HPDE6-E6E7 (cell line): ENCODE measurements at regions not wholly inside any gene's neighbourhood (a gene's known extent, or its start where the extent isn't known, plus 50 kb on each side); places are given as distances from the start of the nearest gene placed in this dataset.
"Not testable (repeated sequence)": the region's sequence is repeated elsewhere in the genome, so short reads cannot be mapped to it uniquely, and the experiment has no call there.

Experiments
- DNase-seq: peaks from one replicate; pipeline ENCODE4 v3.0.0; 2011; ENCODE audit warnings: missing footprints; ENCODE audit errors: extremely low spot score

DNA sequence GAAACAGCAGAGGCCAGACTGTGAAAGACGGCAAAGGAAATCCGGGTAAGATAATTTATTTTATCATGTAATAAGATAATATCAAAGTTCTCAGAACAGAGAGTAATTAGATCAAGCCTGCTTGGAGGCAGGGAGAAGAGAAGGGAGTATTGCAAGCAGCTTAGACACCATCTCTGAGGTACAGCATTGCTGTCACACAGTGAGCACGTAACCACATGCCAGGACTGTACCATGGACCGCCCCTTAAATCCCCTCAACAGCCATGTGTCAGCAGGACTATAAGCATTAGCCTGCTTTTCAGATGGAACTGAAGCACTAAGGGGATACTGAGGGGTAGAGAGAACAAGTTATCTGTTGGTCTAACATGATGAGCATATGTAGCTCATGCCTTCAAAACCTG is 141.5 kb downstream of the C6orf118 start:
- DNase-seq = no peak

DNA sequence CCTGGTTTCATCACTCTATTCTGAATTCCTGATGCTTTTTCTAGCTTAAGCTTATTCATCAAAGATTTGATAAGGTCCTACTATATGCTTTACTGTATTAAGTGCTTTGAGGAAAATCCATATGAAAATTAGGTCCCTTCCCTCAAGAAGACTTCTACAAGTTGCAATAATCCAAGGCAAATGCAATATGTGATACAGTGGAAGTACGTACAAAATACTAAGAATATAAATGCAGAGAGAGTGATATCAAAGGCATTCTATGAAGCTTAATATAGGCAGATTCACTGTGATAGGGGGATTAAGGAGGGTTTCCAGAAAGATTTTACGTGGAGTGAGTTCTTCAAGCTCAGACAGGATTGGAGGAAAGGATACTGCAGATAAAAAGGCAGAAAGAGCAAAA is 142.1 kb downstream of the C6orf118 start:
- DNase-seq = no peak

DNA sequence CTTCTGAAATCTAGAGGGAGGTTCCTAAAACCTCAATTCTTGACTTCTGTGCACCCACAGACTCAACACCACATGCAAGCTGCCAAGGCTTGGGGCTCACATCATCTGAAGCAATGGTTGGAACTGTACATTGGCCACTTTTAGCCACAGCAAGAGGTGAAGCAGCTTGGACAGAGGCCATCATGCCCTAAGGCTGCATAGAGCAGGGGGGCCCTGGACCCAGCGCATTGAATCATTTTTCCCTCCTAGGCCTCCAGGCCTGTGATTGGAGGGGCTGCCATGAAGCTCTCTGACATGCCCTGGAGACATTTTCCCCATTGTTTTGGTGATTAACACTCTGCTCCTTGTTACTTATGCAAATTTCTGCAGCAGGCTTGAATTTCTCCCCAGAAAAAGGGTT is 145.9 kb downstream of the C6orf118 start:
- no peak for DNase-seq

DNA sequence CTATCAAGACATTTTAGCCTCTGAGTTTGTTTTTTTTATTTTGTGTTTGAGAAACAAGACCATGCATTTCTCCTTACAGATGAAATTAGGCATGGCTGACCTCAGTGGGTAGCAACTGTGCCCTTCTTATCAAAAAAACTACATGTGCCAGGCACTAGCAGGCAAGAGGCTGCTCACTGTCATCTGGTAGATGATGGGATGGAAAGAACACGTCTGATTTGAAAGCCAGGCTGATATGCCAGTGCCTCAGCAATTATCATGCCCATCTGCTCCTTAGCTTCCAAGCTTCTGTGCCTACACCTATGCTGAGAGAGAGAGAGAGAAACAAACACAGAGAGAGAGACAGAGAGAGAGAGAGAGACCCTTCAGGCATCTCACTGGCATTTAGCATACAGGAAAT is 149.9 kb downstream of the C6orf118 start:
- DNase-seq = no peak

DNA sequence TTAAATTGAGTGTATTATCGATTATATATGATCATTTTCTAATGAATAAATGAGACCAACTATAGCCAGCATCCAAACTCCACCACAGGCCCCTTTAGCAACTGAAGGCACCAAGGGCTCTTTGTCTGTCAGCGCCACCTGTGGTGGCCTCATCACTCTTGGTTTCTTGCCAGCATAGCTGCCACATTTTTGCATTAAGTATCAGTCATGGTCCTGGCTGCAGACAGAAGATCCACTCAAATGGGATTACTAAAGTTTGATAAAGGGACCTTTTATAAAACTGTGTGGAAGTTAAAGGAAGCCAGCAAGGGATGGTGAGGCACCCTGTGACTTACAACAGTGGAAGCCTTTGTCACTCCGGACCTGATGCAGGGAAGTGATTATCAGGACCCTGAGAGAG is 162.9 kb downstream of the C6orf118 start:
- no peak for DNase-seq

DNA sequence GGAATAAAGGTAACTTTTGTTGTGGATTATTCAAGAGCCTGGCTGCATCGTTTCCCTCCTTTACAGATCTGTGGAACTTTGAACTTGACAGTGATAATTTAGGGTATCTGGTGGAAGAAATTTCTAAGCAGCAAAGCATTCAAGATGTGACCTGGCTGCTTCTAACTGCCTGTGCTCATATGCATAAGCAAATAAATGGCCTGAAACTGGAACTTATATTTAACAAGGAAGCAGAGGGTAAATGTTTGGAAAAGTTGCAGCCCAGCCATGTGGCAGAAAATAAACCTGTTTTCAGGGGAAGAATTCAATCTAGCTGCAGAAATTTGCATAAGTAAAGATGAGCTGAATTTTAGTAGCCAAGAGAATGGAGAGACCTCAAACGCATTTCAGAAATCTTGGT is 173.5 kb downstream of the C6orf118 start:
- DNase-seq = no peak

DNA sequence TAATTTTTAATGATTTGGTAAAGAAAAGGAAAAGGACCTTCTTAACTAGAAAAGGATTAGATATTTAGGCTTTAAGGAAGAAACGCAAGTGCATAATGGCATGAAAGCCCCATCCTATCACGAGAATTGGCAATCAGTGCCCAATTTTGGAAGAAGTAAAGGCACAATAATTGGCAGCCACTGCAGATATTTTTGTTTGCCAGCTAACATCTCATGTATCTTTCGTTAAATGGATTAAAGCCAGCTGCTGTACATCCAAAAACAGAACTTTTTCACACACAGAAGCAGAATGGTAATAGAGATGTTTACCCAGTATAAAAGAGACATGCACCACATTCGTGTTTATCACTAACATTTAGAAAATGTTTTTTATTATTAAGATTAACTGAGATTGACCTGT is 180.3 kb downstream of the C6orf118 start:
- no peak for DNase-seq

DNA sequence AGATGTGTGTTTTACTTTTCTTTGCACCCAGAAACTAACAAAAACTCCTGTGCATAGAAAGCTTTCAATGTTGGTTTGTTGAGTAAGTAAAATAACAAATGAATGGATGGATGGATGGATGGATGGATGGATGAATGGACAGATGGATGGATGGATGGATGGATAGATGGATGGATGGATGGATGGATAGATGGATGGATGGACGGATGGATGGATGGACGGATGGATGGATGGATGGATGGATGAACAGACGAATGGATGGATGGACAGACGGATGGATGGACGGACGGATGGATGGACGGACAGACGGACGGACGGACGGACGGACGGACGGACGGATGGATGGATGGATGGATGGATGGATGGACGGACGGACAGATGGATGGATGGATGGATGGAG is 181.7 kb downstream of the C6orf118 start:
- not testable (repeated sequence) for DNase-seq

DNA sequence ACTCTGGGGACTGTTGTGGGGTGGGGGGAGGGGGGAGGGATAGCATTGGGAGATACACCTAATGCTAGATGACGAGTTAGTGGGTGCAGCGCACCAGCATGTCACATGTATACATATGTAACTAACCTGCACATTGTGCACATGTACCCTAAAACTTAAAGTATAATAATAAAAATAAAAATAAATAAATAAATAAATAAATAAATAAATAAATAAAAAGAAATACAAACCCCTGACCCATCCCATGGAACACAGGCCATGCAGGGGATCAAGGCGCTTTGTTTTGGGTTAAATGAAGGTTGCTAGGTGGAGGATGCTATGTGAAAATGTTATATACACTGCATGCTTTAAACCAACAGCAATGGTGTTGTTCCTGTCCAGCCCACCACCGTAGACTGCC is 184.7 kb downstream of the C6orf118 start:
- DNase-seq = not testable (repeated sequence)

DNA sequence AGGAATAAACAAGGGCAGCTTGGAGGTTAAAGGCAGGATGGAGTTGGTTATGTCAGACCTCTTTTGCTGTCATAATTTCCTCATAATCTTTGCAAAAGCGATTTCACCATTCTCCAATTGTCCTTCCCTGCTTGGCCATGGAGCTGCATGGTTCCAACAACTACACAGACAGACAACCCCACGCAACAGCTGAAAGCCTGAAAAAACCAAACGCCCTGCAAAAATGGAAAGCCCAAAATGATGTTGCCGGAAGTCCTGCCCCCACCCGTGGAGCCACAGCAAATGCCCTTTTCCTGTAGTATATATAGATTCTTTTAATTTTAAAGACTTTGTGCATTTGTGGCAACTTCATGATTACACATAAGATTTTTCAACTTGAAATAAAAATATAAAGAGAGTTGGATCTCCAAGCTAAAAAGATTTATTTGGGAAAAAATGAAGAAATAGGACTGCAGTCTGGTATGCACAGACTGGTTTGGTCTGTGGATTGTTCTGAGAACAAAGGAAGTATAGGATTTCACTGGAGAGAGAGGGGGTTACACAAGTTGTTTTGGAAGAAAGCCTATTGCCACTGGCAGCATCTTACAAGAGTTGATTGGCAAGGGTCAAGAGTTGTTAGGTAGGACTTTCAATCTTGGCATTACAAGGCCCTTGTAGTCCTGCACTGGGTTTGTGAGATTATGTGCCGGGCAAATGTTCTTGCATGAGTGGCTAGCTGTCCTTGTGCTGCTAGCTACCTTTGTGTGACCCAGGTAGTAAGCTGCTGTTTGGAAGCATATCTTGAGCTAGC is 190.0 kb downstream of the C6orf118 start:
- no peak for DNase-seq

DNA sequence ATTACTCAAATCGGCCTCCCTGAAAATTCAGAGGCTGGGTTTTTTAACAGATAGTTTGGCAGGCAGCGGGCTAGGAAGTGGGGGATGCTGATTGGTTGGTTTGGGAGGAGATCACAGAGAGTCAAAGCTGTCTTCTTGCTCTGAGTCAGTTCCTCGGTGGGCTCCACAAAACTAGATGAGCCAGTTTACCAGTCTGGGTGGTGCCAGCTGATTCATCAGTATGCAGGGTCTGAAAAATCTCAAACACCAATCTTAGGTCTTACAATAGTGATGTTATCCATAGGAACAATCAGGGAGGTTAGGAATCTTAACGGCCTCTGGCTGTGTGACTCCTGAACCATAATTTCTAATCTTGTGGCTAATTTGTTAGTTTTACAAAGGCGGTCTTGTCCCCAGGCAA is 190.7 kb downstream of the C6orf118 start:
- no peak for DNase-seq

DNA sequence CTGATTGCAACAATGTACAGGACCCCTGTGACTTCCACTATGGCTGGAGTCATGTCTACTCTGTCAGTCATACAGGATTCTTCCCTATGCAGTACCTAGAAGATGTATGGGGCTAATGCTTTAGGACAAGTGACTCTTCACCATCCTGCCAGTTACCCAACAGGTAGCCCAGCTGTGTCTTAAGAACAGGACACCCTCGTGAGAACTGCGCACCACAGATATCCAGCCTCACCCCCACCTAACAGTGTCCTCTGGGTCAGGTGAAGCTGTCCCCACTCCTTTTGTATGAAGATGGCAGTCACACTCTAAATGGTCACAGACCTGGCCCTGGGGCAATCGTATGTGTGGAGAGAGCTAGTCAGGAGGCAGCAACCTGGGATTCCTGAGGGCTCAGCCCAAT is 191.6 kb downstream of the C6orf118 start:
- no peak for DNase-seq

DNA sequence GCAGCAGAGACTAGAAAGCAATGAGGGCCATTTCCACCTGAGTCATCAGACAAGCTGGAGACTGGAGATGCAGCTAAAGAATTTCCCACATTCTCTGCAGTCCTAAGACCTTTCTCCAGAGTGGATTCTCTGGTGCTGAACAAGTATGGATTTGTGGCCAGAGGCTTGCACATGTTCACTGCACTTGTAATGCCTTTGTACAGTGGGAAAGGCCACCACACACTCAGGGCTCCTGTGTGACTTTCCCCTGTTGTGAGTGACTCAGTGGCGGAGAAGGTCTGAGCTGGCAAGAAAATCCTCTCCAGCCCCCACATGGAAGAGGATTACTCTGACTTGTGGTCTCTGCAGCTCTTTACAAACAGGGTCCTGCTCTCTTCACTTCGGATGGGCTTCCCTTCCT is 192.3 kb downstream of the C6orf118 start:
- DNase-seq = no peak

DNA sequence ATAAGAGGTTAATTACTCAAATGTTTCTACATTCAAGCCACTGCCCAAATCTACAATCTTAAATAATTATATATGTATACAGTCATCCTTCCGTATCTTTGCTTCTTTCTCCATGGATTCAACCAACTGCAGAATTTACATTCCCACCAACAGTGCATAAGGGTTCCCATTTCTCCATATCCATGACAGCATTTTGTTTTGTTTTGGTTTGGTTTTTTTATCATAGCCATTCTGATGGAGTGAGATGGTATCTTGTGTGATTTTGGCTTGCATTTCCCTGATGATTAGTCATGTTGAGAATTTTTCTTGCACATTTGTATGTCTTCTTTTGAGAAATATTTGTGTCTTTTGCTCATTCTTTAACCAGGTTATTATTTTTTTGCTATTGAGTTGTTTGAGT is 198.5 kb downstream of the C6orf118 start:
- no peak for DNase-seq

DNA sequence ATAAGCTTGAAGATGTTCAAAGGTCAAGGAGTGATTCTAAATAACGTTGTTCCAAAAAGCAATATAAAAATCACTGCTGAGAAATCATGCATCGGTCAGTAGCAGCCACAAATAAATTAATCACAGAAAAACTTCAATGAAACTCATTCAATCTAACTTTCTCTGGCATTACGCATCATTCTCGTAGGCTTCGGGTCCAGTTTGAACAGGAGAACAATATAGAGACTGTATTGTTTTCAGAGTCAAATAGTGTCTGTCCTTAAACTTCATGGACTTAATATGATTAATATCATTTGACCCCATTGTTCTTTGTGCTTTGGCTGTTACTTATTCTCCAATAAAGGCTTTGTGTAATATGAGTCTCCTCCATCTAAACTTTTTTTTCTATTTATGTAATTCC is 200.4 kb downstream of the C6orf118 start:
- no peak for DNase-seq

DNA sequence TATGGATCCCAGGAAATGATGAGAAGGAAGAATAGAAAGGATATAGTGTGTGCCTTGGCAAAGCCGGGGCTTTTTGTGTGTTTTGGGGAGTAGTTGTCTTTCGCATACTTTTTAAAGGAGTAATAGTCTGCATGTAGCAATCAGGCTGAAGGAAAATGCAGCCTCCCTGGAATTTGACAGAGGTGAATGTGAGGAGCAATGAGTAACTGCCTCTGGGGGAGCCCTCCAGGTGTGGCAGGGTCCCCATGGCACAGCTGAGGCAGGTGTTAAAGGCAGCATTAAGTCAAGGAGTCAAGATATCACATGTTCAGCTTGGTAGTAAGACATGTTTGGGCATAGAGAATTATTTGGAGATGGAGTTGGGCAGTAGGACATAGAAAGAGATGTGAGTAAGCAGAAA is 203.1 kb downstream of the C6orf118 start:
- peak; percentile 66 for DNase-seq

DNA sequence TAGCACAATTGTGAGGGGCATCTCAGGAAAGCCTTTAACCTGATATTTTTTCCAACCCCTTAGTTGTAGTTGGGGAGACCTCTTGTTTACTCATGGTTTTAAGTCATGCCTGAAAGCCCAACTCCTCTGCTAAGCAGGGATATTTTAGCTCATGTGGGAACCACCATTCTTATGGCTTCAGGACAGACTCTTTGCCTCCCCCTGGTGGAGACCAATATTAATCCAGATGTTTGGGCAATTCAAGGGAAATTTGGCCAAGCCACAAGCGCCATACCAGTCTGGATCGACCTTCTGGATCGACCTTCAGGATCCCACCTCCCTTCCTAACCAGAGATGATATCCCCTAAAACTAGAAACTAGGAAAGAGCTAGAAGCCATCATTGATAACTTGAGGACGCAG is 211.2 kb downstream of the C6orf118 start:
- no peak for DNase-seq

DNA sequence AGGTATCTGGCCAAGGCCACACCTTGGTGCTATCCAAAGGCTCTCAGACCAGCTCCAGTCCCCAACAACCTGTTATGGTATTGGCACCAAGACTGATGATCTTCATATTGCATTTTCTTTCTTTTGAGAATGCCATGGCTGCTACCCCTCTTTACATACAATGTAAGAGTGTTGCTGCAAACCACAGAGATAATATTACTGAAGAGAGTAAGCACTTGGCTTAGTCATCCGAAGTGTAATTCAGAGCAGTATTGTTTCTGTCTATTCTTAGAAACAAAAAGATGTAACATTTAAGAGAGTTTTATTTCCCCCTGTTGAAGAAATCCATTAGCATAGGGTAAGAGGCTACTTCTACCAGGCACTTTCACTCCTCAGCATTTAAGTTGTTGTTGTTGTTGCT is 212.5 kb downstream of the C6orf118 start:
- no peak for DNase-seq

DNA sequence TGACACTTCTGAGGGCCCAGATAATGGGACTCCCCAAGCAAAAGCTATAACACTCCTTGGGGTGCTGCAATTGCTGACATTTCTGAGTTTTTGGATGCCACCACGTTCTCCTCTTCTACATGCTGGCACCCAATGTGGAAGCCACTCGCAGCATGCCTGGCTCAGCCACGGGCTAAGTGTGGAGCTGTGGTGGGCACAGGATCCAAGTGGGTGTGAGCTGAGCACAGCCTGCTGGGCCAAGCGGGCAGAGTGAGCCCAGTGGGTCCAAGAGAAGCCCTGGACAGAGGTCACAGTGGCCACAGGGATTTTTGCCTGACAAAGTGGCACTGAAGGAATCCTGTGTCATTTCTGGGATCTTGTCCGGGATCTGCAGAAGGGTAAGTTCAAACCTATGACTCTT is 213.2 kb downstream of the C6orf118 start:
- no peak for DNase-seq

DNA sequence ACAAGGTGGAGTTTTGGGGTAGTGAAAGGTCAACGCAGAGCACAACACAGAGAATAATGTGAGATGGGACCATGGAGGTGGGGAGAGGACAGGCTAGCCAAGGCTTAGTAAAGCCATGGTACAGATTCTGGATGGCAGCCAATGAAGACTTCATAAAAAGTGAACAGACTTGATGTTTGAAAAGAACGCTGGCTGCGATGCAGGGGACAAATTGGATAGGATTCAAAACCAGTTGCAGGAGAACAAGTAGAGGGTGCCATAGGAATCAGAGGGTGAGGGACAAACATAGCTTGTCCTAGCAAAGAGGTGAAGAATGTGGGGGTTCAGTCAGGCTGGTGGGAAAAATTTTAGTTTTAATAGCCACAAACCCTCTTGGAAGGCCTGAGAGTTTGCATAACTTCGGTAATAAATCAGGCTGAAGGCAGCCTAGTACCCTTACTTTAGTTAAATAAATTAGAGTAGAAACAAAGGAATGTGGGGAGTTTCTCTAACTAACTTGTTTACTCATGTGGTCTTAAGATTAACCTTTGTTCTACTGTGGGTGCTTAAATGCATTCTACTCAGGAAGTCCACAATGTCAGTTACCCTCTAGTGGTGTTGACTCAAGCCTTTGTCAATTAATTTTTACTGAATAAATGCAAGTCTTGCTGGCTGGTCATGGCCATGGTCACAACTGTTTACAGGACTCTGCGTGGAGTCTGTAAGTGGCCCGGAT is 216.4 kb downstream of the C6orf118 start:
- DNase-seq = no peak

DNA sequence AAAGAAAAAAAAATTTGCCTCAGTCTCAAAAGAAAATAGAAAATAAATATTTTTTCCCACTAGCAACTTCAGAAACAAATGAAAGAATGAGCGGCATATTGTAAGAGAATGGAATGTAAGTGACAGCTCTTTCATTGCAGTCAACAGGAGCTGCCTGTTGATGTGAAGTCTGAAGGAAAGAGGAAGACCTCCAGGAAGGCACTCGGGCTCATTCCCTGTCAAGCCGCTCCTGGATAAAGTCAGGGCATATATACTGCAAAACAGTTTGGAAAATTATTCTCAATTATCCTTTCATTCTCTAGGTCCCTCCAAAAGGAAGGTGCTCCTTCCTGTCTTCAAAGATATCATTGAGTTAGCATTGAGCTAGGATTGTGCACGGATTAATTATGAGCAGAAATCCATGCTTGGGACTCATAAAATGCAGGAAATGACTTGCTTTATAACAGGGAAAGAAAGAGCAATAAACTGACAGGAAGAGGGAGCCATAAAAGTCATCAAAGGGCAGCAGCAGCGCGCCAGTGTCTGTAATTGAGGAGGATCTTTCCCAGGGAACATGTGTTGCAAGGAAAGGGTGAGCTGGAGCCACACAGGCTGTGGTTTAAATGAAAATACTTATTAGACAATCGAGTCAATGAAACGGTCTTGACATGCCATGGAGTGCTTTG is 218.2 kb downstream of the C6orf118 start:
- no peak for DNase-seq

DNA sequence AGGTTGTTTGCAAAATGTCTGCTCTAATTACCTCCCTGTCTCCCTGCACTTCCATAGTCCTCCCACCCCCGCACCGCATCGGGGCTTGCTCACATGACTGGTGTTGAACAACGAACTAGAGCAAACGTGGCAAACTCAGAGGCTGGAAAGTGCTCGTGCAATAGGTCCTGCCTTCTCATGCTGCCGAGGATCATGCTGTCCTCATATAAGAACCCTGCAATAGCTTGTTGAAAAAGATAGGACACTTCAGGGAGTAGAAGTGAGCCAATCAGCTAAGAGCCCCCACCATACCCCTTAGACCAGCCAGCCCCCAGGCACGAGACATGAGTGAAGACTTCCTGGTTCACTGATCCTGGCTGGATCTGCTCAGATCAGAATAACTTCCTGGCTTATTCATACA is 219.2 kb downstream of the C6orf118 start:
- no peak for DNase-seq

DNA sequence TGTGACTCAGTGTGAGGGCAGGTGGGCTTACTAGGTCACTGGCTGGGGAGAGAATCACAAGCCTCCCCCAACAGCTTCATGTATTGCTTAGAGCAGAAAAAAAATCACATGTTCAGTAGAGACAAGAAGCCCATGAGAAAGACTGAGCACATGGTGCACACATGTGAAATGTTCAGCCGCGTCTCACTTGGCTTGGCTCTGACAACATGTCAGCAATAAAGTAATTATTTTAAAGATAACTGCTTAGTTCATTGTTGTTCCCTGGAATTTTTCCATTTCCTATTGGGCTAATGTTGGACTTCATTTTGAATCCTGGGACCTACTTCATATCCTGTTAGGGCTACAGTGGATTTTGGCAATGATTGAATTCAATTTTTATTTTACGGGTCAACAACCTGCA is 222.6 kb downstream of the C6orf118 start:
- no peak for DNase-seq
